DMS153 (cell line): ENCODE measurements at regions not wholly inside any gene's neighbourhood (a gene's known extent, or its start where the extent isn't known, plus 50 kb on each side); places are given as distances from the start of the nearest gene placed in this dataset.
"Not testable (repeated sequence)": the region's sequence is repeated elsewhere in the genome, so short reads cannot be mapped to it uniquely, and the experiment has no call there.

Experiments used
- DNase-seq: peaks from one replicate; lab custom pipeline; 2025; lab: John Stamatoyannopoulos, UW

GRCh38 chr5:172548981-172549687 lies 91.9 kb upstream of the NEURL1B start:
- no peak for DNase-seq

GRCh38 chr5:172548311-172548731 lies 92.7 kb upstream of the NEURL1B start:
- DNase-seq, result no peak

GRCh38 chr5:172546196-172546595 lies 91.9 kb upstream of the SH3PXD2B start:
- no peak for DNase-seq

GRCh38 chr5:172545291-172545801 lies 91.0 kb upstream of the SH3PXD2B start:
- DNase-seq, result no peak

- no peak for DNase-seq
Measured at GRCh38 chr5:172544371-172545095, 90.2 kb upstream of the SH3PXD2B start.

GRCh38 chr5:172543484-172544298 lies 89.4 kb upstream of the SH3PXD2B start:
- no peak for DNase-seq

- DNase-seq, result no peak
Measured at GRCh38 chr5:172542651-172543131, 88.4 kb upstream of the SH3PXD2B start.

GRCh38 chr5:172541773-172542136 lies 87.4 kb upstream of the SH3PXD2B start:
- DNase-seq, result no peak

- no peak for DNase-seq
Measured at GRCh38 chr5:172541099-172541772, 86.9 kb upstream of the SH3PXD2B start.

GRCh38 chr5:172540099-172540870 lies 86.0 kb upstream of the SH3PXD2B start:
- peak; percentile 18 for DNase-seq

- no peak for DNase-seq
Measured at GRCh38 chr5:172535108-172535445, 80.8 kb upstream of the SH3PXD2B start.

- DNase-seq, result no peak
Measured at GRCh38 chr5:172534229-172535107, 80.1 kb upstream of the SH3PXD2B start.

GRCh38 chr5:172533399-172534228 lies 79.3 kb upstream of the SH3PXD2B start:
- no peak for DNase-seq

- DNase-seq, result peak; percentile 18
Measured at GRCh38 chr5:172533058-172533398, 78.7 kb upstream of the SH3PXD2B start.

GRCh38 chr5:172532439-172532838 lies 78.1 kb upstream of the SH3PXD2B start:
- DNase-seq, result not testable (repeated sequence)

- no peak for DNase-seq
Measured at GRCh38 chr5:172531704-172532026, 77.3 kb upstream of the SH3PXD2B start.

- DNase-seq, result no peak
Measured at GRCh38 chr5:172530878-172531703, 76.8 kb upstream of the SH3PXD2B start.

GRCh38 chr5:172530406-172530805 lies 76.1 kb upstream of the SH3PXD2B start:
- DNase-seq, result no peak

GRCh38 chr5:172529896-172530295 lies 75.6 kb upstream of the SH3PXD2B start:
- DNase-seq, result no peak
